ENCODE measurements at regions not wholly inside any gene's neighbourhood (a gene's known extent, or its start where the extent isn't known, plus 50 kb on each side); places are given as distances from the start of the nearest gene placed in this dataset.

- TF ChIP-seq FOSL2 (IDR thresholded peaks at IDR 0.05; ENCODE audit: borderline replicate concordance, low read depth) (no peak), NRF1 (IDR thresholded peaks at IDR 0.05; ENCODE audit: low read depth, low read length) (no peak), EP300 (IDR thresholded peaks at IDR 0.05; ENCODE audit: borderline replicate concordance in 1 of 2, low read depth in 1 of 2, low read length in 1 of 2) (no peak), TAF1 (IDR thresholded peaks at IDR 0.05; ENCODE audit: borderline replicate concordance, low read depth, low read length) (no peak), GATA2 (CRISPR knock-in tag; IDR thresholded peaks at IDR 0.05) (no peak), JUND (IDR thresholded peaks at IDR 0.05) (no peak), ZBTB33 (IDR thresholded peaks at IDR 0.05; ENCODE audit: borderline replicate concordance, low read depth) (no peak), POLR2AphosphoS5 (IDR thresholded peaks at IDR 0.05; ENCODE audit: low read depth, low read length) (no peak), REST (IDR thresholded peaks at IDR 0.05; ENCODE audit: low read depth, low read length) (no peak), YY1 (IDR thresholded peaks at IDR 0.05; ENCODE audit: low read depth) (no peak)
- TF ChIP-seq, protein P1, sequence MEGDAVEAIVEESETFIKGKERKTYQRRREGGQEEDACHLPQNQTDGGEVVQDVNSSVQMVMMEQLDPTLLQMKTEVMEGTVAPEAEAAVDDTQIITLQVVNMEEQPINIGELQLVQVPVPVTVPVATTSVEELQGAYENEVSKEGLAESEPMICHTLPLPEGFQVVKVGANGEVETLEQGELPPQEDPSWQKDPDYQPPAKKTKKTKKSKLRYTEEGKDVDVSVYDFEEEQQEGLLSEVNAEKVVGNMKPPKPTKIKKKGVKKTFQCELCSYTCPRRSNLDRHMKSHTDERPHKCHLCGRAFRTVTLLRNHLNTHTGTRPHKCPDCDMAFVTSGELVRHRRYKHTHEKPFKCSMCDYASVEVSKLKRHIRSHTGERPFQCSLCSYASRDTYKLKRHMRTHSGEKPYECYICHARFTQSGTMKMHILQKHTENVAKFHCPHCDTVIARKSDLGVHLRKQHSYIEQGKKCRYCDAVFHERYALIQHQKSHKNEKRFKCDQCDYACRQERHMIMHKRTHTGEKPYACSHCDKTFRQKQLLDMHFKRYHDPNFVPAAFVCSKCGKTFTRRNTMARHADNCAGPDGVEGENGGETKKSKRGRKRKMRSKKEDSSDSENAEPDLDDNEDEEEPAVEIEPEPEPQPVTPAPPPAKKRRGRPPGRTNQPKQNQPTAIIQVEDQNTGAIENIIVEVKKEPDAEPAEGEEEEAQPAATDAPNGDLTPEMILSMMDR (IDR thresholded peaks at IDR 0.05) = no peak
Observed at GRCh38 chr2:34112161-34112560, 513.1 kb upstream of the FAM98A start.

Data from SK-N-SH (cell line).